GM12801 (cell line): ENCODE measurements at regions not wholly inside any gene's neighbourhood (a gene's known extent, or its start where the extent isn't known, plus 50 kb on each side); places are given as distances from the start of the nearest gene placed in this dataset.

Source experiments
- TF ChIP-seq, protein P1 (sequence below): IDR thresholded peaks from one replicate; pipeline ENCODE4 v1.5.1; 2011; ENCODE audit warnings: control low read depth; ENCODE audit not compliant: insufficient read length; ENCODE audit errors: extremely low read depth

DNA sequence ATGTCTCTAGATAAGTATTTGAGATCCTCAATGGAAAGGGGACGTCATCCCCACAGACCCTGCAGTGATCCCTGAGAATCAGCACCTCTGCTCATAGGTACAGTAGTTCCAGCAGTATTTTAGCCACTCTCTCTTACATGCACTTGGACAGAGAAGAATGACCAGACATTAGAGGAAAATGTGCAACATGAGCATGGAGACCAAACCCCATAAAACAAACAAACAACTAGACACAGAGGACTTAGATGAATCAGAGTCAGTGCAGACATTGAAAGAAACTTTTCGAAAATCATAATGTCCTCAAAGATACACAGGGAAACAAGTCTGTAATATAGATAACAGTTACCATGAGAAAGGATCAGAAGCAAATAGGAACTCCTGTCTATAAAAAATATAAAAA is 108.2 kb downstream of the LYPLAL1 start:
- TF ChIP-seq, protein P1, sequence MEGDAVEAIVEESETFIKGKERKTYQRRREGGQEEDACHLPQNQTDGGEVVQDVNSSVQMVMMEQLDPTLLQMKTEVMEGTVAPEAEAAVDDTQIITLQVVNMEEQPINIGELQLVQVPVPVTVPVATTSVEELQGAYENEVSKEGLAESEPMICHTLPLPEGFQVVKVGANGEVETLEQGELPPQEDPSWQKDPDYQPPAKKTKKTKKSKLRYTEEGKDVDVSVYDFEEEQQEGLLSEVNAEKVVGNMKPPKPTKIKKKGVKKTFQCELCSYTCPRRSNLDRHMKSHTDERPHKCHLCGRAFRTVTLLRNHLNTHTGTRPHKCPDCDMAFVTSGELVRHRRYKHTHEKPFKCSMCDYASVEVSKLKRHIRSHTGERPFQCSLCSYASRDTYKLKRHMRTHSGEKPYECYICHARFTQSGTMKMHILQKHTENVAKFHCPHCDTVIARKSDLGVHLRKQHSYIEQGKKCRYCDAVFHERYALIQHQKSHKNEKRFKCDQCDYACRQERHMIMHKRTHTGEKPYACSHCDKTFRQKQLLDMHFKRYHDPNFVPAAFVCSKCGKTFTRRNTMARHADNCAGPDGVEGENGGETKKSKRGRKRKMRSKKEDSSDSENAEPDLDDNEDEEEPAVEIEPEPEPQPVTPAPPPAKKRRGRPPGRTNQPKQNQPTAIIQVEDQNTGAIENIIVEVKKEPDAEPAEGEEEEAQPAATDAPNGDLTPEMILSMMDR, result no peak

DNA sequence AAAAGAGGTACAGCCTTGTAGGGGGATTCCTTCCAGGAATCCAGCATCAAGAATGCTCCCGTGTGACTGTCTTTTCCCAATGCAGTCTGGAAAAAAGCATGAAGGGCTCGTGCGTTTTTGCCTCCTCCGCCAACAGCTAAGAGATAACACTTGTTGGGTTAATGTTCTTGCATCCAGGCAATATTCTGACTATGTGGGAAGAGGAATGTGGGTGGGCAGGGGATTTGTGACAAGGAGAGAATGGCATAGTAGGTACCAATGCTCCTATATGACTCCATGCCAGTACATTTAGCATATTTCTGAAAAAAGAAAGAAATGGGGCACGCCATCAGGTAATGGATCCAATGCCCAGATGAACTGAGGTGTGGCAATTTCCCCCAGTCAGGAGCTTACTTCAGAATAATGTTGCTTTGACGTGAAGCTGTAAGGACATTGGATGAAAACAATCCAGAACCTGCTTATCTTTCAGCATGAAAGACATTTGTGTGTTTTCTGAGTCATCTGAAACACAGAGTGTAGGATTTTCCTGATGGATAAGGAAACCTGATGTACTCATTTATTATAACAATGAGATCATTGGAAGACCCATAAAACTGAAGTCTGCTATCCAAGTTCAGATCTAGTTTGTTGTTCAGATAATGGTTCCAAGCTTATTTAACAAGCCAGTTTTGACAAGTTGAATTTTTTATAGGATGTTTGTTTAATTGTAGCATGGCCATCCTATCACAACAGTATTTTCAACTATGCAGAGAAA is 105.5 kb downstream of the LYPLAL1 start:
- TF ChIP-seq, protein P1, result no peak

DNA sequence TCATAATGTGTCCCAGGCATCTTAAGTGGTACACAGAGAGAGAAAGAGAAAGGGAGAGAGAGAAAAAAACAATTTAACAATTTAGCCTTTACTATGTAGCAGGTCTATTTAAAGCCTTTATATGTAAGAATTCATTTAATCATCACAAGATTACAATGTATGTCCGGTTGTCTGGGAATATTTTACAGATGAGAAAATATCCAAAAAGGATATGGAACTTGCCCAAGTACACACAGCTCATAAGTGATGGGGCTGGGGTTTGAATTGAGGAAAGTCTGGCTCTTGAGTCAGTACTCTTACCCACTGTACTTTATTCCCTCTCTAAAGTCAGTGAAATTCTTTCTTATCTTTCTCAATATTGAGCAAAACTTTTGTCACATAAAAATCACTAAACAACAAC is 104.6 kb downstream of the LYPLAL1 start:
- TF ChIP-seq, protein P1, result no peak

DNA sequence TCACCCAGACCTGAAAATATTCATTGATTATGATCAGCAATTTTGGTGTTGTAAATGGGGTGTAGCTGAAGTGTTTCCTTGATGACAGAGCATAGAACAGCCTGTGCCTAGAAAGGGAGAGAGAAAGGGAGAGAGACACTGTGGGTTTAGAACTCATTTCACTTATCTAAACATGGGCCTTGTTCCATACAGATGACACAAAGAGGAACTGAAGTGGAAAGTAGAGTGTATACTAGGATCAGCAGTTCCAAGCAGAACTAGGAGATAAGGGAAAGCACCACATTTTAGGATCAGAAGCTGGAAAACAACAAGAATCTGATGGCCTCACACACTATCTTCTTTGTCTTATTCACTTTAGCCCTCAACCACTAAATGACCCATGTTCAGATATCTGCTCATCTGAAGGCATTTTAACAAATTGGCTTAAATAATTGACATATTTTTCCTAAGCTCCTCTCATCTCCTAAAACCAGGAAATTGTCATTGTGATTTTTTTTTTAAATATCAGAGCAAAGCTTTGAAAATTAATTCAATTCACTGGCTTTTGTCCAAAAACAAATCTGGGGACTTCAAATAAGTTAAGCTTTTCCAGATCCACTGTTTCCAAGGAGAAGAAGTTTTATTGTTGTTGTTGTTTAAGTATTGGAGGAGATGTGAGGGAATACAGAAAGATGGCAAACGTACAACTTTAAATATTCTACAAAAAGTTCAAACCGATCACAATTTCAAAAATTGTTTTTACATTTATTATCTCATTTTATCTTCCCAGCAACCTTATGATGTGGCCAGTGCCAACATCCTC is 103.8 kb downstream of the LYPLAL1 start:
- TF ChIP-seq, protein P1, result no peak

DNA sequence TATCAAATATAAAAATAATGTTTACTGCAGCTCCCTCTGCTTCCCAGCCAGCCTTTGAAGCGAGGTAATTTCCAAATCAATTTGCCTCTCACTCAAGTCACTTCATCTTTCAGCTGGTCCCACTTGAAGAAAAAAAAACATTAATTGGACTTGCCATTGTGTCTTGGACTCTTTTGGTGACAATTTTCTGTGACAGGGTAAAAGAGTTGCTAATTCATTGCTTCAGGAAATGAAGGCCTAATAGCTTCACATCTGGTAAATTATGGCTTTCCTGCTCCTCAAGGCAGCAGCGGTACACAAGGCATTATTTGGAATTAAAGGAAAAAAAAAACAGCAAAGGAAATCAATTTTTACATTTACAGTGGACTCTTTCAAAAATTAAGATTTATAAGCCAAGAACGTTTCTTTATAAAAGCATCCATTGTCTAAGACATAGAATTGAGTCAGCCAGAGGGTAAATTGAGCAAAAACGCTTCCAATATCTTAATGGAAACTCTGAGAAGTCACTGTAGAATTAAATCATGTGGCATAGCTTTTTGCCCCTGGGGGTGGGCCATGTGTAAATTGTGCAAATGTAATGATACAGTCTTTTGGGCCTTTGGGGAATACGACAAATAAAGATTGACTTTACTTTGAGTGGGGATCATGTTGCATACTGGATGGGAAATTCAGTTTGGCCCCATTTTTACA is 102.5 kb downstream of the LYPLAL1 start:
- TF ChIP-seq, protein P1, result no peak

DNA sequence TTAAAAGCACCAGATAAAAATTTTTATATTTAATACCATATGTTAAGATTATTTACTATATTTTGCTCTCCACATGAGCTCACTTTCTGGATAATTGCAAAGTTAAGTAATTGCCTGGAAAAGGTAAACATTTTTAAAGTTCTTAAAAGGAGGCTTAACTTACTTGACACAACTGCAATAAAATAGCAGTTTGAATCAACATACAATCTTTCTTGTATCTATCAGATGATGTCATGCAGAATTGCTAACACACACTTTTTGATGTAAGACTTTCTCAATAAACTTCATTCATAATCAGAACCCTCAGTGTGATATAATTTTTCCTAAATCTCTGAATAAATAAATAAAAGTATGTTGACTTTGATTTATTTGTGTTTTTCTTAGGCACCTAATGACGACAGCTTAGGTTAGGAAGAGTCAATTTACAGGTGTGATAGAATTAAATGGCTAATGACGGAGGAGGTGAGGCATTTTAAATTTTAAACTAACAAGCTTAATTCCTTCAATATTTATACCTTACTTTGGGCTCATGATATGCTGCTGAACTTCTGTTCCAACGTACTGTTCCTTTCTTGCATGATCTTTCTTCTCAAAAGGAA is 99.5 kb downstream of the LYPLAL1 start:
- TF ChIP-seq, protein P1, result no peak
